DND-41 (cell line): ENCODE measurements at regions not wholly inside any gene's neighbourhood (a gene's known extent, or its start where the extent isn't known, plus 50 kb on each side); places are given as distances from the start of the nearest gene placed in this dataset.

Experiments
- ATAC-seq: fragments of 200-7000 bp; cut with Tn5 transposase; 3 replicates; pipeline ENCODE4 v1.9.1; 2021; ENCODE audit warnings: low read depth; ENCODE audit not compliant: insufficient read depth
- DNase-seq: peaks from one replicate; pipeline ENCODE4 v3.0.0-alpha.2; 2020
- H2AFZ ChIP-seq: 2 replicates; pipeline ENCODE4 v1.6.0; 2012; ENCODE audit warnings: low read depth, low read length
- H3K27ac ChIP-seq: 2 replicates; pipeline ENCODE4 v1.5.1; 2012; ENCODE audit warnings: low read length, inconsistent platforms
- H3K27me3 ChIP-seq: fragments of 200-600 bp; sonication (generic); 2 replicates; pipeline ENCODE4 v1.6.0; 2012; ENCODE audit warnings: low read length, mild to moderate bottlenecking, inconsistent platforms; ENCODE audit not compliant: insufficient read depth, poor library complexity
- H3K36me3 ChIP-seq: 2 replicates; pipeline ENCODE4 v1.5.1; 2012; ENCODE audit warnings: low read length, inconsistent platforms; ENCODE audit not compliant: insufficient read depth
- H3K4me1 ChIP-seq: 2 replicates; pipeline ENCODE4 v1.5.1; 2012; ENCODE audit warnings: mild to moderate bottlenecking, low read length; ENCODE audit not compliant: insufficient read depth
- H3K4me2 ChIP-seq: 2 replicates; pipeline ENCODE4 v1.6.0; 2012; ENCODE audit warnings: mild to moderate bottlenecking, moderate library complexity, low read length, inconsistent platforms; ENCODE audit not compliant: insufficient read depth
- H3K4me3 ChIP-seq, 2 experiments: fragments of 200-600 bp in 1 of 2; shearing (Covaris generic) in 1 of 2; 2 replicates each; pipeline ENCODE4 v1.5.1; 2012 to 2016; ENCODE audit warnings: inconsistent platforms in 2 of 2, low read length in 2 of 2, mild to moderate bottlenecking in 2 of 2, low read depth in 1 of 2, moderate library complexity in 1 of 2
- H3K79me2 ChIP-seq: 2 replicates; pipeline ENCODE4 v1.6.0; 2012; ENCODE audit warnings: low read length, inconsistent platforms; ENCODE audit not compliant: insufficient read depth
- H3K9ac ChIP-seq: 2 replicates; pipeline ENCODE4 v1.6.0; 2012; ENCODE audit warnings: low read depth, mild to moderate bottlenecking, inconsistent platforms, low read length, moderate library complexity
- H3K9me3 ChIP-seq: 2 replicates; pipeline ENCODE4 v1.5.1; 2012; ENCODE audit warnings: low read length, moderate library complexity, mild to moderate bottlenecking, inconsistent platforms; ENCODE audit not compliant: insufficient read depth, severe bottlenecking
- H4K20me1 ChIP-seq: 2 replicates; pipeline ENCODE4 v1.6.0; 2012; ENCODE audit warnings: low read length; ENCODE audit not compliant: insufficient read depth
- CTCF ChIP-seq: IDR thresholded peaks from 2 replicates; pipeline ENCODE4 v1.5.1; 2012; ENCODE audit warnings: borderline replicate concordance, low read length, moderate library complexity, mild to moderate bottlenecking; ENCODE audit not compliant: poor library complexity, severe bottlenecking; ENCODE audit errors: extremely low read depth
- EZH2 ChIP-seq: IDR thresholded peaks from 3 replicates; pipeline ENCODE4 v1.6.1; 2012; ENCODE audit warnings: borderline replicate concordance, low read depth, mild to moderate bottlenecking, moderate library complexity, low read length, inconsistent platforms; ENCODE audit not compliant: severe bottlenecking

GRCh38 chr1:30035522-30036228 lies 687.7 kb downstream of the MATN1 start:
- H3K4me1 ChIP-seq, result no peaks in the 10 kb centered on the region
- ATAC-seq, result no peak
- no peak overlapping the region for H2AFZ ChIP-seq
- H3K27me3 ChIP-seq, result no peaks in the 10 kb centered on the region
- H3K27ac ChIP-seq, result no peak overlapping the region
- H4K20me1 ChIP-seq, result no peaks in the 10 kb centered on the region; the same call in 1 of the 2 replicates
- TF ChIP-seq EZH2 (no peak), CTCF (no peak)
- no peak overlapping the region for H3K4me3 ChIP-seq
- H3K4me2 ChIP-seq, result no peak overlapping the region
- H3K36me3 ChIP-seq, result no peaks in the 10 kb centered on the region
- no peak overlapping the region for H3K9ac ChIP-seq
- no peaks in the 10 kb centered on the region for H3K79me2 ChIP-seq
- DNase-seq, result no peak
- H3K9me3 ChIP-seq, result no peaks in the 10 kb centered on the region

- no peaks in the 10 kb centered on the region for H3K79me2 ChIP-seq
- no peaks in the 10 kb centered on the region for H3K36me3 ChIP-seq
- no peak overlapping the region for H3K4me2 ChIP-seq
- no peak for DNase-seq
- H3K27me3 ChIP-seq, result no peaks in the 10 kb centered on the region
- H3K27ac ChIP-seq, result no peak overlapping the region
- no peak overlapping the region for H3K4me3 ChIP-seq
- no peaks in the 10 kb centered on the region for H3K9me3 ChIP-seq
- no peak overlapping the region for H3K9ac ChIP-seq
- no peaks in the 10 kb centered on the region; the same call in 1 of the 2 replicates for H4K20me1 ChIP-seq
- no peak overlapping the region for H2AFZ ChIP-seq
- TF ChIP-seq CTCF, result no peak
- TF ChIP-seq EZH2, result no peak
- ATAC-seq, result no peak
- H3K4me1 ChIP-seq, result no peaks in the 10 kb centered on the region
These were observed 688.5 kb downstream of the MATN1 start for GRCh38 chr1:30034627-30035521.

GRCh38 chr1:30034105-30034626 lies 689.2 kb downstream of the MATN1 start:
- no peak overlapping the region for H3K27ac ChIP-seq
- no peaks in the 10 kb centered on the region for H3K79me2 ChIP-seq
- no peaks in the 10 kb centered on the region for H3K27me3 ChIP-seq
- H3K4me1 ChIP-seq, result no peaks in the 10 kb centered on the region
- H3K4me3 ChIP-seq, result no peak overlapping the region
- no peaks in the 10 kb centered on the region for H3K9me3 ChIP-seq
- DNase-seq (no peak), ATAC-seq (no peak)
- TF ChIP-seq CTCF (no peak), EZH2 (no peak)
- H3K36me3 ChIP-seq, result no peaks in the 10 kb centered on the region
- no peaks in the 10 kb centered on the region; the same call in 1 of the 2 replicates for H4K20me1 ChIP-seq
- H3K4me2 ChIP-seq, result no peak overlapping the region
- no peak overlapping the region for H2AFZ ChIP-seq
- no peak overlapping the region for H3K9ac ChIP-seq
